H9 (cell line): ENCODE measurements at regions not wholly inside any gene's neighbourhood (a gene's known extent, or its start where the extent isn't known, plus 50 kb on each side); places are given as distances from the start of the nearest gene placed in this dataset.

Experiments used
- DNase-seq: peaks from one replicate; pipeline ENCODE4 v3.0.0-alpha.2; 2017
- H2AFZ ChIP-seq: one replicate; pipeline ENCODE4 v1.6.1; 2013; ENCODE audit warnings: mild to moderate bottlenecking, low read length, control low read depth, moderate library complexity
- H2AK5ac ChIP-seq: 2 replicates; pipeline ENCODE4 v1.6.1; 2013; ENCODE audit warnings: low read length, control low read depth, mixed read lengths; ENCODE audit not compliant: insufficient read length
- H2BK120ac ChIP-seq: one replicate; pipeline ENCODE4 v1.6.1; 2013; ENCODE audit warnings: low read depth, mild to moderate bottlenecking, low read length, control low read depth, inconsistent platforms; ENCODE audit not compliant: poor library complexity, severe bottlenecking
- H2BK12ac ChIP-seq: 2 replicates; pipeline ENCODE4 v1.6.1; 2013; ENCODE audit warnings: low read length, control low read depth, mixed read lengths, low read depth; ENCODE audit not compliant: insufficient read length
- H2BK15ac ChIP-seq: 2 replicates; pipeline ENCODE4 v1.6.1; 2013; ENCODE audit warnings: low read depth, low read length, control low read depth
- H2BK20ac ChIP-seq: one replicate; pipeline ENCODE4 v1.6.1; 2013; ENCODE audit warnings: low read depth, mild to moderate bottlenecking, low read length, control low read depth, inconsistent platforms; ENCODE audit not compliant: poor library complexity, severe bottlenecking
- H2BK5ac ChIP-seq: 2 replicates; pipeline ENCODE4 v1.6.1; 2013; ENCODE audit warnings: low read length, control low read depth, mixed read lengths; ENCODE audit not compliant: insufficient read length
- H3K14ac ChIP-seq: 2 replicates; pipeline ENCODE4 v1.6.1; 2013; ENCODE audit warnings: low read length, control low read depth; ENCODE audit not compliant: insufficient read depth
- H3K18ac ChIP-seq: 2 replicates; pipeline ENCODE4 v1.6.1; 2013; ENCODE audit warnings: low read depth, mild to moderate bottlenecking, mixed read lengths, low read length, control low read depth; ENCODE audit not compliant: insufficient read length
- H3K23ac ChIP-seq: 2 replicates; pipeline ENCODE4 v1.6.1; 2013; ENCODE audit warnings: low read length, control low read depth, mixed read lengths, low read depth; ENCODE audit not compliant: insufficient read length
- H3K23me2 ChIP-seq: 2 replicates; pipeline ENCODE4 v1.6.1; 2013; ENCODE audit warnings: low read depth, mild to moderate bottlenecking, mixed read lengths, low read length, control low read depth; ENCODE audit not compliant: insufficient read length, poor library complexity, severe bottlenecking
- H3K27ac ChIP-seq: 2 replicates; pipeline ENCODE4 v1.5.1; 2013; ENCODE audit warnings: low read length, control low read depth, mixed read lengths, low read depth; ENCODE audit not compliant: insufficient read length
- H3K27me3 ChIP-seq: 2 replicates; pipeline ENCODE4 v1.6.1; 2013; ENCODE audit warnings: low read length, control low read depth, inconsistent platforms; ENCODE audit not compliant: insufficient read depth
- H3K4ac ChIP-seq: 2 replicates; pipeline ENCODE4 v1.6.1; 2013; ENCODE audit warnings: low read depth, mild to moderate bottlenecking, control low read depth, inconsistent platforms, low read length, moderate library complexity
- H3K4me1 ChIP-seq: 2 replicates; pipeline ENCODE4 v1.6.1; 2013; ENCODE audit warnings: low read length, control low read depth, inconsistent platforms; ENCODE audit not compliant: insufficient read depth
- H3K4me2 ChIP-seq: 2 replicates; pipeline ENCODE4 v1.6.1; 2013; ENCODE audit warnings: low read length, control low read depth, mixed read lengths; ENCODE audit not compliant: insufficient read length, insufficient read depth
- H3K56ac ChIP-seq: 2 replicates; pipeline ENCODE4 v1.6.1; 2013; ENCODE audit warnings: low read depth, mild to moderate bottlenecking, mixed read lengths, low read length, control low read depth; ENCODE audit not compliant: insufficient read length
- H3K79me1 ChIP-seq: 2 replicates; pipeline ENCODE4 v1.6.1; 2013; ENCODE audit warnings: low read depth, mild to moderate bottlenecking, moderate library complexity, low read length, control low read depth, inconsistent platforms; ENCODE audit not compliant: insufficient read depth, poor library complexity, severe bottlenecking
- H3K79me2 ChIP-seq: 2 replicates; pipeline ENCODE4 v1.6.1; 2013; ENCODE audit warnings: low read length, control low read depth, inconsistent platforms; ENCODE audit not compliant: insufficient read depth
- H3K9ac ChIP-seq: 2 replicates; pipeline ENCODE4 v1.6.1; 2013; ENCODE audit warnings: low read length, control low read depth, mixed read lengths; ENCODE audit not compliant: insufficient read length; ENCODE audit errors: extremely low read depth
- H3K9me3 ChIP-seq: one replicate; pipeline ENCODE4 v1.6.1; 2013; ENCODE audit warnings: low read depth, low read length, inconsistent platforms; ENCODE audit not compliant: control insufficient read depth
- H3T11ph ChIP-seq: one replicate; pipeline ENCODE4 v1.6.1; 2013; ENCODE audit warnings: mild to moderate bottlenecking, low read length, control low read depth, inconsistent platforms
- H4K20me1 ChIP-seq: one replicate; pipeline ENCODE4 v1.6.1; 2013; ENCODE audit not compliant: control insufficient read depth, insufficient read length, insufficient read depth
- H4K5ac ChIP-seq: 2 replicates; pipeline ENCODE4 v1.6.1; 2013; ENCODE audit warnings: low read depth, mild to moderate bottlenecking, mixed read lengths, low read length, control low read depth; ENCODE audit not compliant: insufficient read length
- H4K8ac ChIP-seq: replicated peaks from 2 replicates; pipeline ENCODE4 v1.6.1; 2013; ENCODE audit warnings: low read length, control low read depth, mixed read lengths, low read depth; ENCODE audit not compliant: insufficient read length
- H4K91ac ChIP-seq: 2 replicates; pipeline ENCODE4 v1.6.1; 2013; ENCODE audit warnings: low read depth, mild to moderate bottlenecking, moderate library complexity, mixed read lengths, low read length, control low read depth; ENCODE audit not compliant: insufficient read length
- H3K27ac Mint-ChIP-seq, 3 experiments: 2 replicates in 2 of 3; 3 replicates in 1 of 3; pipeline ENCODE4 v1.8.0; 2020 to 2021; ENCODE audit warnings: mixed read lengths in 3 of 3, mild to moderate bottlenecking in 1 of 3, moderate library complexity in 1 of 3
- H3K27me3 Mint-ChIP-seq: 2 replicates; pipeline ENCODE4 v1.8.0; 2021; ENCODE audit warnings: low read depth, mild to moderate bottlenecking, moderate library complexity, mixed read lengths
- H3K36me3 Mint-ChIP-seq, 3 experiments: 2 replicates in 2 of 3; 3 replicates in 1 of 3; pipeline ENCODE4 v1.8.0; 2020 to 2021; ENCODE audit warnings: low read depth in 3 of 3, mixed read lengths in 3 of 3; ENCODE audit not compliant: insufficient read depth in 1 of 3
- H3K4me1 Mint-ChIP-seq, 2 experiments: 2 replicates each; pipeline ENCODE4 v1.8.0; 2020; ENCODE audit warnings: mixed read lengths in 2 of 2
- H3K4me3 Mint-ChIP-seq, 2 experiments: 2 replicates in 1 of 2; 3 replicates in 1 of 2; pipeline ENCODE4 v1.8.0; 2020 to 2021; ENCODE audit warnings: mild to moderate bottlenecking in 2 of 2, mixed read lengths in 2 of 2, moderate library complexity in 1 of 2
- H3K9me3 Mint-ChIP-seq, 2 experiments: 2 replicates in 1 of 2; 3 replicates in 1 of 2; pipeline ENCODE4 v1.8.0; 2020; ENCODE audit warnings: mild to moderate bottlenecking in 2 of 2, mixed read lengths in 2 of 2, moderate library complexity in 1 of 2
- WGBS: extraction: QIAGEN DNeasy Blood & Tissue Kit; methylation state at CpG from one replicate; pipeline ENCODE4 v1.1.7; 2013; ENCODE audit warnings: missing lambda C conversion rate, low lambda C conversion rate, mixed read lengths; ENCODE audit not compliant: insufficient read length; ENCODE audit errors: extremely low coverage; 5-methylcytosine and 5-hydroxymethylcytosine counted together
- TF ChIP-seq, protein P1 (sequence below): fragments of 200-600 bp; sonication (generic); conservative IDR thresholded peaks from 3 replicates; pipeline ENCODE4 v1.8.0; 2021; ENCODE audit warnings: antibody characterized with exemption, mild to moderate bottlenecking

GRCh38 chr12:67802731-67803130, 154.2 kb downstream of the DYRK2 start:
- TF ChIP-seq, protein P1, sequence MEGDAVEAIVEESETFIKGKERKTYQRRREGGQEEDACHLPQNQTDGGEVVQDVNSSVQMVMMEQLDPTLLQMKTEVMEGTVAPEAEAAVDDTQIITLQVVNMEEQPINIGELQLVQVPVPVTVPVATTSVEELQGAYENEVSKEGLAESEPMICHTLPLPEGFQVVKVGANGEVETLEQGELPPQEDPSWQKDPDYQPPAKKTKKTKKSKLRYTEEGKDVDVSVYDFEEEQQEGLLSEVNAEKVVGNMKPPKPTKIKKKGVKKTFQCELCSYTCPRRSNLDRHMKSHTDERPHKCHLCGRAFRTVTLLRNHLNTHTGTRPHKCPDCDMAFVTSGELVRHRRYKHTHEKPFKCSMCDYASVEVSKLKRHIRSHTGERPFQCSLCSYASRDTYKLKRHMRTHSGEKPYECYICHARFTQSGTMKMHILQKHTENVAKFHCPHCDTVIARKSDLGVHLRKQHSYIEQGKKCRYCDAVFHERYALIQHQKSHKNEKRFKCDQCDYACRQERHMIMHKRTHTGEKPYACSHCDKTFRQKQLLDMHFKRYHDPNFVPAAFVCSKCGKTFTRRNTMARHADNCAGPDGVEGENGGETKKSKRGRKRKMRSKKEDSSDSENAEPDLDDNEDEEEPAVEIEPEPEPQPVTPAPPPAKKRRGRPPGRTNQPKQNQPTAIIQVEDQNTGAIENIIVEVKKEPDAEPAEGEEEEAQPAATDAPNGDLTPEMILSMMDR: no peak
- Histone ChIP-seq H2AK5ac (no peak overlapping the region), H3K18ac (no peak overlapping the region), H3K4me1 (peaks cover 5% of the 10 kb centered on the region; the same call in 1 of the 2 replicates), H4K8ac (no peak overlapping the region), H3K27ac (no peak overlapping the region), H3K14ac (no peak overlapping the region; the same call in 1 of the 2 replicates), H2BK12ac (no peak overlapping the region), H3K9me3 (no peaks in the 10 kb centered on the region), H2AFZ (no peak overlapping the region), H3K27me3 (no peaks in the 10 kb centered on the region), H4K20me1 (no peaks in the 10 kb centered on the region), H3K4me2 (no peak overlapping the region), H3K9ac (no peak overlapping the region), H3K79me2 (no peaks in the 10 kb centered on the region), H3T11ph (no peak overlapping the region), H4K5ac (peak overlapping the region; percentile 69), H2BK5ac (no peak overlapping the region), H3K56ac (no peak overlapping the region), H2BK15ac (no peak overlapping the region), H4K91ac (no peak overlapping the region), H2BK20ac (no peak overlapping the region), H3K4ac (no peak overlapping the region), H3K23me2 (no peaks in the 10 kb centered on the region), H3K79me1 (no peaks in the 10 kb centered on the region), H2BK120ac (no peak overlapping the region), H3K23ac (no peak overlapping the region)
- no peaks in the 10 kb centered on the region for H3K36me3 Mint-ChIP-seq
- no peak overlapping the region for H3K4me3 Mint-ChIP-seq
- no CpG with 5 or more reads among the region's 5 CpGs for WGBS
- peak overlapping the region in 1 of 3 experiments; percentile 11; a peak in 1 of 7 replicates for H3K27ac Mint-ChIP-seq
- H3K9me3 Mint-ChIP-seq: no peaks in the 10 kb centered on the region
- H3K27me3 Mint-ChIP-seq: peaks cover 2% of the 10 kb centered on the region; the same call in 1 of the 2 replicates
- peak; percentile 50 for DNase-seq
- peaks cover 0 to 13% of the 10 kb centered on the region in 2 experiments; a peak in 3 of 4 replicates for H3K4me1 Mint-ChIP-seq
